Activated CD8-positive, alpha-beta memory T cell treated with anti-CD3 and anti-CD28 coated beads for 24 hours (primary cell): ENCODE measurements at regions not wholly inside any gene's neighbourhood (a gene's known extent, or its start where the extent isn't known, plus 50 kb on each side); places are given as distances from the start of the nearest gene placed in this dataset.

Experiments used
- DNase-seq: peaks from one replicate; pipeline ENCODE4 v3.0.0-alpha.2; 2020

DNA sequence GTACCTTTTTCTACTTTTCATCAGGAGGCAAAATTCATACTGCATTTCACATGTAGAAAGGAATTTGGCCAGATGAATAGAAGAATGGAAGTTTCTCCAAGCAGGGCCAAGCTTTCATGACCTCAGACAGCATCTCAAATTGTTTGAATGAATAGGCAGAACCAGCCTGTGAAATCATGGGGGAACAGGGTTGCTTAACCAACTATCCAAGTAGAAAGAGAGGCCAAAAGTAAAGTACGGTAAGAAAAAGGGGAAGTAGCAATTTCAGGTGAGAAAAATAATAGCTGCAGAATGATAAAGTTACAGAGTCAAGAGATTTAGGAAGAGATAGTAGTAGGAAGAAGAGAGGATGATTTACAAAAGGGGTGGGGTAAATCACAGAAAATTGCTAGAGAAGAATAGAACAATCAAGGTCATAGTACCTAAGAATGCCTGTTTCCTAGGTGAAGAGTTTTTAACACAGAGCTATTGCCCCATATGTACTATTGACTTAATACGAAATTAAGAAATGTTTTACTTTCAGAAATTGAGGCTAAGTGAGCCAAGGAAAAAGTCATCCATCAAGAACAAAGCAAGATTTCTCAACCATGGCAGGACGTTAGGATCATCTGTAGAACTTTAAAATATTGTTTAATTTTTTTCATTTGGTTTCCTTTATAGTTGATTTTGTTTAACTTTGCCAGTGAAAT is 177.1 kb upstream of the TET2 start:
- DNase-seq = no peak

DNA sequence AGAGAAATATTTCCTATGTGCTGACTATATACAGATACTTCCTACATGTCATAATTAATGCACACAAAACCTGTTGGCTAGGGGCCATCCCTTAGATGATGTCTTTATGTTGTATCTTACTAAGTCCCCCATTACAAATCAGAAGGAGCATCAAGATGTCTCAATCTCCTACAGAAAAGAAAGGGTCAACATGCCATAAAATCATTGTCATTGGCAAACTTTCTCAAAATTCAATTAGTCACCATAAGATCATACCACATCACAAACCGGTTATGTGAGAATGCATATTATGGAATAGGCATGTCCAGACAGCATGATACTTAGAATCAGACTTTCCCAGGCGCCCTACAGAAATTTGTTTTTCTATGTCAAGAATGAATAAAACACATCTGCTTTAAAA is 175.2 kb upstream of the TET2 start:
- no peak for DNase-seq

DNA sequence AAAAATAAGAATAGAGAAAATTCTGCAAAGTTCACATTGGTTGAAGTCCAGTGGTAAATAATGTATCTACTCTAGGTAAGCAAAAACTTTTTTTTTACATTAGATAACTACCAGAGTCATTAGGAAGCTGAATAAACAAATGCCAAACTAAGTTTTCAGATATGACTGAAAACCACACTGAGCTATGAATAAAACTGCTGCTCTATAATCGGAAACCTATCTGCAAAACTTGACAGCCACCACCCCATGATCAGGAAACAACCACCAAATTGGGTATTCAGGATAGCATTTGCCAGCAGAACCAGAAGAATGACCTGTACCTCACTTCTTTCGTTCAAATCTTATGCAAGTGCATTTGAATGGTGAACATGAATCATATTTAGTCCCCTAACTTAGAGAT is 173.0 kb upstream of the TET2 start:
- no peak for DNase-seq

DNA sequence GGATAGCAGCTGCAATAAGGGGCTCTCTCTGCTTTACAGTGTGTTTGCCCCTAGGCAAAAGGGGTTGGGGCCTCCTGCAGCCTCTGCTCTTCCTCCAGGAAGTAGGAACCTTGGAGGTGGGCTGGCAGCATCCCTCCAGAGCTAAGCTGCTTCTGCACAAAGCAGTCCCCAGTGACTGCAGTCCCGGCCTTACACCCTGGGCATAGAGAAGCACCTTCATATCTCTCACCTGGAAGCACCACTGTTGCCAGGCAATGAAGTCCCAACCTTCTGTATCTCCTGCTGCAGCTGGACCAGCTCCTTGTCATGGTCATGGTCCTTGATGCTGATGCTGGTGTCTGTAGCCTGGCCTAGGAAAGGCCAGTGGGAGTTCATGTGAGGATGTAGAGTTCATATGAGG is 171.1 kb upstream of the TET2 start:
- no peak for DNase-seq

DNA sequence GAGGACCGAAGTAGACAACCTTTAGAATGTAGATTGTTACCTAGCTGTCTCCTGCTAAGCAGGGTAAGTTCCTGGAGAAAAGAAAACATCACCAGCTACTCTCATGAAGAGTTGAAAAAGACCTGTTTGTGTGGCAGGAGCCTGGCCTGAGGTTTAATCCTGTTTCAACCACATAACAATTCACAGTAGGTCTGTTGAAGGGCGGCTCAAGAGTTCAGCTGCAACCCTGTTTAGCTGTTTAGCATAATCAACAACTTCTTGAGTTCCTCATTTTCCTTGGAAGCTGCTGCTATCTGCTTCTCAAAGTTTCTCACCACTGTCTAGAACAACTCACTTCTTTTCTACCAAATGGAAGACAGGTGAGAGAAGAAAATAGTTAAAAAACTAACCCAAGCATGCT is 170.4 kb upstream of the TET2 start:
- DNase-seq = no peak

DNA sequence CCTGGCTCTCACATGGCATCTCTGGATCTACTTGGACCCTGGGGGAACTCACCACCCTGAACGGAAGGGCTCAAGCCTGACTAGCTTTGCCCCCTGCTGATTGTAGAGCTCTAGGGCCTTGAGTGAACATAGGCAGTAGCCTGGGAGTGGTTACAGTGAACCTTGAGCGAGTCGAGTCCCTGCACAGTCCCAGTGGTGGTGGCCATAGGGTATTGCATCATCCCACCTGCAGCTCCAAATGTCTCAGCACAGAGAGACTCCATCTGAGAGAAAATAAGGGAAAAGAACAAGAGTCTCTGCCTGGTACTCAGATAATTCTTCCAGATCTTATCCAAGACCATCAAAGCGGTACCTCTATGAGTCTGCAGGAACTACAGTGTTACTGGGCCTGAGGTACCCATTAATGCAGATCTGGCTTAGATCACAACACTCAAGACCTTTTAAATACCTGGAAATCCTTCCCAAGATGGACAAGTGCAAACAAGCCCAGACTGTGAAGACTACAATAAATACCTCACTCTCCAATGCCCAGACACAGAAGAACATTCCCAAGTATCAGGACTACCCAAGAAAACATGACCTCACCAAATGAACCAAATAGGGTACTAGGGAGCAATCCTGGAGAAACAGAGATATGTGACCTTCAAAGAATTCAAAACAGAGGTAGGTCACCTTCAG is 167.5 kb upstream of the TET2 start:
- no peak for DNase-seq

DNA sequence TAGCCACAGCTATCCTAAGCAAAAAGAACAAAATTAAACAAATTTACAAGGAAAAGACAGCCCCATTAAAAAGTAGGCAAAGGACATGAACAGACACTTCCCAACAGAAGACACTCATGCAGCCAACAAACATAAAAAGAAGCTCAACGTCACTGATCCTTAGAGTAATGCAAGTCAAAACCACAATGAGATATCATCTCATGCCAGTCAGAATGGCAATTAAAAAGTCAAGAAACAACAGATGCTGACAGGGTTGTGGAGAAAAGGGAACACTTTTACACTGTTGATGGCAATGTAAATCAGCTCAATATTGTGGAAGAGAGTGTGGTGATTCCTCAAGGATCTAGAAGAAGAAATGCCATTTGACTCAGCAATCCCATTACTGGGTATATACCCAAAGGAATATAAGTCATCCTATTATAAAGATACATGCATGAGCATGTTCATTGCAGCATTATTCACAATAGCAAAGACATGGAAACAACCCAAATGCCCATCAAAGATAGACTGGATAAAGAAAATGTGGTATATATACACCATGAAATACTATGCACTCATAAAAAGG is 163.0 kb upstream of the TET2 start:
- no peak for DNase-seq

DNA sequence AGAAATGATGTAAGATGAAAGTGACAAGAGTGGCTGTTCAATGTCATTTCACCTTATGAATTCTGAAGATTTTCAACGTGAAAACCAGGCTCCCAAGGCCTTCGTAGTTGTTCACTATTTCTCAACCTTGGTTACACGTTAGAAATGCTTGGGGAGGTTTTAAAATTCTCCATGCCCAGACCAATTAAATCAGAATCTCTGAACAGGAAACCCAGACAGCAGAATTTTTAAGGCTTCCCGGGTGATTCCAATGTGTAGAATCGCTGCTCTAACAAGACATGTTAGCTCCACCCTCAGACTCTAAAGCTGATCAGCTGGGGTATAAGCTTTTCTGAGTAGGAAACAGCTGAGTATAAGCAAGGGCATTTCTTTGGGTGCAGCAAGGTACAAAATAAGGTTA is 160.4 kb upstream of the TET2 start:
- no peak for DNase-seq

DNA sequence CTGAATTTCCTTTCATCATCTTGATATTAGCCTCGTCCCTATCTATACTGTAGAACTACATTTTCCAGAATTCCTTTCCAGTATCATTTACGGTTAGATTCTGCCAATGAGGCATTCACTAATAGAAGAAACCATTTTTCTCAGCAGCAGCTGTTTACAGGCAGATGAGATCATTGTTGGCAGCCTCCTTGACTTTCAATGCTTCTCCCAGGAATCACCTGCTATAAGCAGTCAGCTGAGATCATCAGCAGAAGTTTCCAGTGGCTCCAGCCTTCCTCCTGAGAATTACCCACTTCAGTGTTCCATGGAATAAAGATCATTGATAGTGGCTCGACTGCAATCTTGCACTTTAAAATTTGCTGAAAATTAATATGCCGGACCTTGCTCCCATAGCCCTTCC is 157.3 kb upstream of the TET2 start:
- DNase-seq = no peak

DNA sequence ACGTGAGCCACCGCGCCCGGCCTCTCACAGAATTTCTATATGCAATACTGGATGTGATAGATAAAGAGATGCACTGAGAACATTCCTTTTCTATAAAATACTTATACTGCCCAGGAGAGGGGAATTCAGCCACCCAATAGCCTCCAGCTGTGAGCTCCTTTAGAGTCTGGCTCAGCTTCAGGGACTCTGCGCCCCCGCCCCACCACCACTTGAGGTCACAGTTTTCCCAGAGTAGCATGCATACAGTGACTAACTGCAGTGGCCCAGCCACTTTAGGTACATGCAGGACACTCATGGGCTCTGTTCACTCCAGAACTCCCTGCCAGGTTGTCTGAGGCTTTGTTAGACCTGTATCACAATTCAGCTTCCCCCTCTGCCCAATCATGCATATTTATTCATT is 144.4 kb upstream of the TET2 start:
- DNase-seq = no peak

DNA sequence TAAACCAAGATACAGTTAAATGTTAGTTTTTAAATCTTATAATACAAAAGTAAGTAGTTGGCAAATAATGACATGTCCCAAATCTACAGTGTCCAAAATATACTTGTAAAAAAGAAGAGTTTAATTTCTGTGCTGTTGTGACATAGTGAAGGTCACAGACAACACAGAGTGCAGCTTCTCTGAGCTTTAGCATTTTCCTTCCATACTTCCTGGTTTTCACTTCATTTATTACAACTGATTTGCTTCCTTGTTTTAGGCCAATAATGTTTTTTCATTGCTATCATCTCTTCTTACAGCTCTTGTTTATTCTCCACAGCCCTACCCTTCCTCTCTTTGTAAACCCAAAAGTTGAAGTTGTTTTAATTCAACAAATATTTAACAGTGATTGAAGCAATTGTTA is 132.4 kb upstream of the TET2 start:
- DNase-seq = no peak

DNA sequence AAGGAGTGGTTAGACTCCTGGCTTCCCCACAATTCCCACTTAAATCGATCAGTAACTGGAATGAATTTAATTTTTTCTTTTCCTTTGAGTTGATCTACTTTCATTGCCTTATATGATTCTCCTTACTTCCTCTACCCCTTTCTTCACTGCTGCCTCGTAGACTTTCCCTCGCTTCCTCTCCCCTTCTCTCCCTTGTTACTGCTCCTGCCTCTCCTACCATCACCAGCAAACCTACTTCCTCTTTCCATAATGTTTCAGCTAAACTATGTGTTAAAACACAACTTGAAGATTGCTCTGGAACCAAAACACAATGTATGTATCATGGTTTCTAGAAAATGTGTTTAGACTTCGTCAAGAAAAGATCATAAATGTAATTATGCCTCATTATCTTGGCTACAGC is 132.0 kb upstream of the TET2 start:
- no peak for DNase-seq

DNA sequence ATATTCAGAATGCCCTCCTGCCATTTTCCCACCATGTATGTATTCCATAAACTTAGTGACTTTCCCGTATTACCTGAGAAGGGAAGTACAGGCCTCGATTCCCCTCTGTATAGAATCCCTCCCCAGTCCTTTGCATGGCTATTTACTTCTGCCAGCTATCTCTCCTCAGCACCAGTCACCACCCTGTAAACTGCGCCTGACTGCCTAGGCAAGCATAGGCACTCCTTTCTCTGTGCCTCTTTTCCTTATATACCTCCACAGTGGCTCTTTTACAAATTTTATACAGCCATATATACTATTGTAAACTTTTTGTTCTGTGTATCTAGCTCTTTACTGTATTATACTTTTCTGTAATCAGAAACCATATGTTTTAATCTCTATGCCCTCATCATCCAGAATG is 130.9 kb upstream of the TET2 start:
- DNase-seq = no peak

DNA sequence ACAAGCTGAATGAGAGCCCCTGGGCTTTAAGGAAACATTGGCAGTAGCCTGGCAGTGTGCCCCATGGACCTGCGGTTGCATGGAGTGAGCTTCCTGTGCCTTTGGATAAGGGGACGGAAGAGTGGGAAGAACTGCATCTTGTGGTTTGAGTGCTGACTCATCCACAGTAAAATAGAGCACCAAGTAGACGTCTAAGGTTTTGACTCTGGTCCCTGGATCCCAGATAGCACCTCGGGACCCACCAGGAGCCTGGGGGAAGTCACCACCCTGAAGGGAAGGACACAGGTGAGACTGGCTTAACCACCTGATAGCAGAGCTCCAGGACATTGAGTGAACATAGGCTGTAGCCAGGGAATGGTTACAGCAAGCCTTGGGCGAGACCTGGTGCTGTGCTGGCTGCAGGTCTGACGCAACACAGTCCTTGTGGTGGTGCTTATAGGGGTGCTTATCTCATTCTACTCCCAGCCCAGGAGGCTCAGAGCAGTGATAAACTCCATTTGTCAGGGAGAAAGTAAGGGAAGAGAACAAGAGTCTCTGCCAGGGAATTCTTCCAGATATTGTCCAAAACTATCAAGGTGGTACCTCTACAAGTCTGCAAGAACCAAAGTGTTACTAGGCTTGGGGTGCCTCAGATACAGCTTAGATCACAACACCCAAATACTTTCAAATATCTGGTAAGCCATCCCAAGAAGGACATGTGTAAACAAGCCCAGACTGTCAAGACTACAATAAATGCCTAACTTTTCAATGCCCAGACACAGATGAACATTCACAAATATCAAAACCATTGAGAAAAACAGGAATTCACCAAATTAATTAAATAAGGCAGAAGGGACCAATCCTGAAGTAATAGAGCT is 123.6 kb upstream of the TET2 start:
- no peak for DNase-seq

DNA sequence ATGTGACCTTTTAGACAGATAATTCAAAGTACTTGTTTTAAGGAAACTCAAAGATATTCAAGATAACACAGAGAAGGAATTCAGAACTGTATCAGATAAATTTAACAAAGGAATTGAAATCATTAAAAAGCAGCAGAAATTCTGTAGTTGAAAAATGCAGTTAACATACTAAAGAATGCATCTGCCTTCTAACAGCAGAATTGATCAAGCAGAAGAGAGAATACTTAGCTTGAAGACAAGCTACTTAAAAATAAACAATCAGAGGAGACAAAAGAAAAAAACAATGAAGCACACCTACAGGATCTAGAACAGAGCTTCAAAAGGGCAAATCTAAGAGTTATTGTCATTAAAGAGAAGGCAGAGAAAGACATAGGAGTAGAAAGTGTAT is 123.0 kb upstream of the TET2 start:
- no peak for DNase-seq

DNA sequence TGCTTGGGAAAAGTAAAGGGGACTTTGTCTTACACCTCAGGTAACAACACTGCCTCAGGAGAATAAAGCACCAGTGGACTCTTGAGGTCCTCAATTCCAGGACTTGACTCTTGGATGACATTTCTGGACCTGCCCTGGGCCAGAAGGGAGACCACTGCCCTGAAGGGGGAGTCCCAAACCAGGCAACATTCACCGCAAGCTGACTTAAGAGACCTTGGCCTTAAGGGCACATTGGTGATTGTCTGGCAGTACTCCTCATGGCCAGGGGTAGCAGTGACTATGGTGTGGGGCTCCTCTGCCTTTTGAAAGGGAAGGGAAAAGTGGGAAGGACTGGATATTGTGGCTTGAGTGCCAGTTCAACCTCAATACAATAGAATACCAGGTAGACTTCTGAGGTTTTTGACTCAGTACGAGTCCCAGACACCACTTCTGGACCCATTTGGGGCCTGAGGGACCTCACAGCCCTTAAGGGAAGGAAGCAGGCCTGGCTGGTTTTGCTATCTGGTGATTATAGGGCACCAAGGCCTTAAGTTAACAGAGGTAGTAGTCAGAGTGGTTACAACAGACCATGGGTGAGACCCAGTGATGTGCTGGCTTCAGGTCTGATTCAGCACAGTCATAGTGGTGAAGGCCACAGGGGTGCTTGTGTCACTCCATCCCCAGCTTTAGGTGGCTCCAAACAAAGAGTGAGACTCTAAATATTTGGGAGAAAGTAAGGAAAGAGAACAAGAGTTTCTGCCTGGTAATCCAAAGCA is 121.2 kb upstream of the TET2 start:
- DNase-seq = no peak

DNA sequence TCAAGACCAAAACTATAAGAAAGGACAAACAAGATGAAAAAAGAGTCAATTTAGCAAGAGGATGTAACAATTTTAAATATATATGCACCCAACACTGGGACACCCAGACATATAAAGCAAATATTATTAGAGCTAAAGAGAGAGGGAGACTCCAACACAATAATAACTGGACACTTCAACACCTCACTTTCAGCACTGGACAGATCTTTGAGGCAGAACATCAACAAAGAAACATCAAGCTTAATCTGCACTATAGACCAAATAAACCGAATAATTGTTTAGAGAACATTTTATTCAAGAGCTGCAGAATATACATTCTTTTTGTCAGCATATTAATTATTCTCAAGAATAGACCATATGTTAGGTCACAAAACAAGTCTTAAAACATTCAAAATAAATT is 109.7 kb upstream of the TET2 start:
- no peak for DNase-seq

DNA sequence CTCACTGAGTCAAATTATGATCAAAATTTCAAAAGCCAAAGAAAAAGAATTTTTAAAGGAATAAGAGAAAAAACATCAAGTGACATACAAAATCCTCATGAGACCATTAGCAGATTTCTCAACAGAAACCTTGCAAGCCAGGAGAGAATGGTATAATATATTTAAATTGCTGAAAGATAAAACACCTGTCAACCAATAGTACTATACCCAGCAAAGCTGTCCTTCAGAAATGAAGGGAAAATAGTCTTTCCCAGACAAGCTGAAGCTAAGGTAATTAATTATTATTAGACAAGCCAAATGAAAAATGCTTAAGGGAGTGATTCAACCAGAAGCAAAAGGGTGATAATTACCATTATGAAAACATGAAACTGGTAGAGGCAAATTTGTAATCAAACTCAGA is 104.2 kb upstream of the TET2 start:
- no peak for DNase-seq

DNA sequence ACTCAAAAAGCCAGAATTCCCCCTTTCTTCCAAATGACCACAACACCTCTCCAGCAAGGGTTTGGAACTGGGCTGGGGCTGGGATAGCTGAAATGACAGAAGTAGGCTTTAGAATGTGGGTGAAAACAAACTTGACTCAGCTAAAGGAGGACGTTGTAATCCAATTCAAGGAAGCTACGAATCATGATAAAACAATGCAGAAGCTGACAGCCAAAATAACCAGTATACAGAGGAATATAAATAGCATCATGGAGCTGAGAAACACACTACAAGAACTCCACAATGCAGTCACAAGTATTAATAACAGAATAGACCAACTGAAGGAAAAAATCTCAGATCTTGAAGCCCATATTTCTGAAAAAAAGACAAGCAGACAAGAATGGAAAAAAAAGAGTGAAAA is 95.8 kb upstream of the TET2 start:
- no peak for DNase-seq

DNA sequence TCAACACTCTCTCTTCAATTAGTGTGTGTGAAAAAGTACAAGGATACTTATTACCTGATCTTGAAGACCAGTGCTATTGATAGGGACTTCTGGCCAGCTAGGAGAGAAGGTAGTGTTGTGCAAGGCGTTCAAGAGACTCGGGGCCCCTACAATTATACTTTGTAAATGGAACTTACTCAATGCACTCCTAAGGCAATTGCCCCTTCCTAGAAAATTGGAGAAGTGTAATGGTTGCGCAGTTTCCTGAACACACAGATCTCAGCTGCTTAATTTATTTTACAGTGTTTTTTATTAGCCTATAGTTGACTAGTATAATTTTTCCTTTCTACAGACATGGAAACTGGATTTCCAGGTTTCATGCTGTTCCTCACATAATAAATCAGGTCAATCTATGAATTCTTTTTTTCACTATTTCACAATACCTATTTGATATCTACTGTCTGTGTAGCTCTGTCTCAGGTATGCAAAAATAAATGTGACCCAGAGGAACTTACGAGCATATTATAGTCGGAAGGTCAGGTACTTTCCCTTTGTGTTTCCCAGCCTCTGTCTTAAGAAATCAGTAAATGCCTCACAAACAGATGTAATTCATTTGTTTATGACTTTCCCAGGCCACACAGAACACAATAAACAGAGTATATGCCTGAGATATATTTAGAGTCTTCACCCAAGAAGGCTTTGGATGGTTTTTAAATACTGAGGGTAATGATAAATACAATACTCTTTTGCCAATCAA is 89.1 kb upstream of the TET2 start:
- DNase-seq = no peak

DNA sequence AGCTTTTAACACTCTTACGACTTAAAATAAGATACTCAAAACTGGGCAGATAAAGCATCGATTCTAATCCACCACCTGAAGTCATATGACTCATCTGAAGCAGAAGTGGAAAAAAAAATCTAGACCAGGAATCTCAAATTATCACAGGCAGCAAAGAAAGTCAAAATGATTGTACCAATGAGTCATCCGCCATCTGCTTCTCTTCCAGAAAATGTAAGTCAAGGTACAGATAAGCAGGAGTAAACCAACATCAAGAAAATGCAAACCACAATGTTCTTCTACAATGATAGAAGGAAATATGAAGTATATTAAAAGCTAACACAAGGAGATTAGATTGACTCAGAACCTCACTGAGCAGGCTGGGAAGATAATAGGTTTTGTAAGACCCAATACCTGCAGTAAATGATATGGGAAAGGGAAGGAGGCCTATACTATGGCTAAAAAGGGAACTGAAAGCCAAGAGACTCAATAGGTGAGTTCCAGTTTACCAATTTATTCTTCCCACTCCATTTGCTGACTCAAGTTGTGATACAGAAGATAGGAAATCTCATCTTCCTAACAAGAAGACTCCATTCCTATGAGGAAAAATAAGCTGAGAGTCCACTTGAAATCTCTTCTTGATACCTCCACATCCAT is 88.4 kb upstream of the TET2 start:
- no peak for DNase-seq

DNA sequence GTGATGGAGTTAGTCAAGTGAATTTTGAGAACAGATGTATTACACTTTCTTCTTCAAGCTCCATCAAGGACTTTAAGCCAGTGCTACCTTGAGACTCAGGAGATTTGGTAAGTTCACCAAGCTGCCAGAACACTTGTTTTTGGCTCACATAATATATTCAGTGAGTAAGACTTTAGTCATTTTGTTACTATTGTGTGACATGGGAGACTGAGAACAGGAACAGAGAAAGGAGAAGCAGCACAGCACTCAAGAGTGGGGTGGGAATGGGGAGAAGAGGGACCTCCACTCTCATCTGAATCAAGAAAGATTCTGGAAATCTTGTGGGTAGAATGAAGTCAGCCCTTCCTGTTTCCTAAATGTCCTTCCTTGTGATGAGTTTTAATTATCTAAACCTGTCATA is 87.3 kb upstream of the TET2 start:
- no peak for DNase-seq
